Astrocyte (in vitro differentiated cells and primary cell): ENCODE measurements at regions not wholly inside any gene's neighbourhood (a gene's known extent, or its start where the extent isn't known, plus 50 kb on each side); places are given as distances from the start of the nearest gene placed in this dataset.

ENCODE experiments used
- DNase-seq: peaks from one replicate; pipeline ENCODE4 v3.0.0-alpha.2; 2010; ENCODE audit warnings: low read depth
- FAIRE-seq: peaks from 2 replicates; lab custom pipeline; 2011; peaks lifted over from hg19 to GRCh38; lab: Jason Lieb, UNC
- H2AFZ ChIP-seq: 2 replicates; pipeline ENCODE4 v1.6.0; 2012; ENCODE audit warnings: low read depth, low read length, inconsistent platforms
- H3K27ac ChIP-seq: 2 replicates; pipeline ENCODE4 v1.5.1; 2011; ENCODE audit warnings: low read depth, low read length, inconsistent platforms
- H3K27me3 ChIP-seq: 2 replicates; pipeline ENCODE4 v1.6.0; 2011; ENCODE audit warnings: low read length, inconsistent platforms; ENCODE audit not compliant: insufficient read depth
- H3K36me3 ChIP-seq: 2 replicates; pipeline ENCODE4 v1.5.1; 2011; ENCODE audit warnings: low read length, inconsistent platforms; ENCODE audit not compliant: insufficient read depth
- H3K4me1 ChIP-seq: 2 replicates; pipeline ENCODE4 v1.5.1; 2011; ENCODE audit warnings: low read length, inconsistent platforms; ENCODE audit not compliant: insufficient read depth
- H3K4me2 ChIP-seq: 2 replicates; pipeline ENCODE4 v1.6.0; 2012; ENCODE audit warnings: low read length, inconsistent platforms
- H3K4me3 ChIP-seq: 2 replicates; pipeline ENCODE4 v1.5.1; 2011; ENCODE audit warnings: low read depth, mild to moderate bottlenecking, low read length, inconsistent platforms; ENCODE audit not compliant: insufficient read depth
- H3K79me2 ChIP-seq: 2 replicates; pipeline ENCODE4 v1.6.0; 2012; ENCODE audit warnings: mild to moderate bottlenecking, low read length, inconsistent platforms; ENCODE audit not compliant: insufficient read depth
- H3K9ac ChIP-seq: 2 replicates; pipeline ENCODE4 v1.6.0; 2012; ENCODE audit warnings: mild to moderate bottlenecking, low read length, inconsistent platforms
- H3K9me3 ChIP-seq: 2 replicates; pipeline ENCODE4 v1.5.1; 2012; ENCODE audit warnings: low read depth, mild to moderate bottlenecking, low read length, inconsistent platforms; ENCODE audit not compliant: insufficient read depth
- H4K20me1 ChIP-seq: 2 replicates; pipeline ENCODE4 v1.6.0; 2012; ENCODE audit warnings: low read length, inconsistent platforms; ENCODE audit not compliant: insufficient read depth
- H3K27ac Mint-ChIP-seq: one replicate; pipeline ENCODE4 v1.8.0; 2021; ENCODE audit warnings: mild to moderate bottlenecking, mixed read lengths; ENCODE audit not compliant: unreplicated experiment
- H3K27me3 Mint-ChIP-seq: one replicate; pipeline ENCODE4 v1.8.0; 2021; ENCODE audit warnings: low read depth, mixed read lengths; ENCODE audit not compliant: unreplicated experiment
- H3K36me3 Mint-ChIP-seq: one replicate; pipeline ENCODE4 v1.8.0; 2021; ENCODE audit warnings: low read depth, mixed read lengths; ENCODE audit not compliant: unreplicated experiment
- H3K4me1 Mint-ChIP-seq: one replicate; pipeline ENCODE4 v1.8.0; 2021; ENCODE audit warnings: low read depth, mixed read lengths; ENCODE audit not compliant: unreplicated experiment
- H3K4me3 Mint-ChIP-seq: one replicate; pipeline ENCODE4 v1.8.0; 2021; ENCODE audit warnings: mild to moderate bottlenecking, moderate library complexity, mixed read lengths; ENCODE audit not compliant: unreplicated experiment
- H3K9me3 Mint-ChIP-seq: one replicate; pipeline ENCODE4 v1.8.0; 2021; ENCODE audit warnings: mild to moderate bottlenecking, mixed read lengths; ENCODE audit not compliant: unreplicated experiment
- EZH2 ChIP-seq: IDR thresholded peaks from 2 replicates; pipeline ENCODE4 v1.6.1; 2012; ENCODE audit warnings: mild to moderate bottlenecking, low read length, inconsistent platforms; ENCODE audit not compliant: insufficient read depth
- TF ChIP-seq, protein P1 (sequence below): IDR thresholded peaks from 2 replicates; pipeline ENCODE4 v1.5.1; 2011; ENCODE audit warnings: low read depth, mild to moderate bottlenecking, inconsistent platforms, low read length, moderate library complexity; ENCODE audit not compliant: insufficient read depth

DNA sequence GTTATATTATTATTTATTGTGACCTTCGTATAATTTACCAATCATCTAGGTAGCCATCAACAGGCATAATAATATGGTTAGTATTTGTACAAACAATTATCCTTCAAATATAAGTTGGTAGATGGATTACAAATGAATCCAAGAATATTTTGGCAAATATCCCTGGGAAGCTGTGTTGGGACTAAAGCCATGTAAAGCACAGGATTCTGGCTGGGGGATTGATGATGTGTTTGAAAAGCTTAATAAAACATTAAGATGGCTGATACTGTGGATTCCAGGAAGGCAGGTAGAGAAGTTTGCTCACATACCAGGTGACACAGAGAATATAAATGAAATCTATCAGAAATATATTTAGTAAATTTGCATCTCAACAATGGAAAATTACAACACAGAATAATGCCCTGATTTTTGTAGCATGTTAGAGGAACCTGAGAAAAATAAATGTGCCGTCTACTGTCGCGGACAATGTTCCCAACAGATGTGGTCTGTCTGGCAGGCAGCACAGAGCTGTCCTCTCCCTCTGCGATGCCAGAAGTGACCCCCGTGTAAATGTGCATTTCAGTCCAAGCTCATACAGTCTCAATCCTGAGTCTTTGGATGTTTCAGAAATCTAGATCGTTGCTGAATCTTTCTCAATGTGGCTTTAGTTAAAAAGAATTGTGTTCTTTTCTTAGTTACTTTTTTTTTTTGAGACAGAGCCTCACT, 125.0 kb downstream of the TEX36 start:
- Histone ChIP-seq H2AFZ (no peak overlapping the region), H3K4me1 (no peaks in the 10 kb centered on the region), H3K27ac (no peak overlapping the region), H3K36me3 (no peaks in the 10 kb centered on the region), H3K4me3 (no peak overlapping the region), H3K4me2 (no peak overlapping the region), H4K20me1 (no peaks in the 10 kb centered on the region), H3K9ac (no peak overlapping the region), H3K79me2 (no peaks in the 10 kb centered on the region), H3K9me3 (peaks cover 1% of the 10 kb centered on the region), H3K27me3 (no peaks in the 10 kb centered on the region)
- Mint-ChIP-seq H3K27ac (no peak overlapping the region), H3K9me3 (peaks cover 2% of the 10 kb centered on the region), H3K4me1 (no peaks in the 10 kb centered on the region), H3K4me3 (no peak overlapping the region), H3K27me3 (peaks cover 21% of the 10 kb centered on the region), H3K36me3 (no peaks in the 10 kb centered on the region)
- FAIRE-seq (no peak), DNase-seq (no peak)
- TF ChIP-seq EZH2 = no peak
- TF ChIP-seq, protein P1, sequence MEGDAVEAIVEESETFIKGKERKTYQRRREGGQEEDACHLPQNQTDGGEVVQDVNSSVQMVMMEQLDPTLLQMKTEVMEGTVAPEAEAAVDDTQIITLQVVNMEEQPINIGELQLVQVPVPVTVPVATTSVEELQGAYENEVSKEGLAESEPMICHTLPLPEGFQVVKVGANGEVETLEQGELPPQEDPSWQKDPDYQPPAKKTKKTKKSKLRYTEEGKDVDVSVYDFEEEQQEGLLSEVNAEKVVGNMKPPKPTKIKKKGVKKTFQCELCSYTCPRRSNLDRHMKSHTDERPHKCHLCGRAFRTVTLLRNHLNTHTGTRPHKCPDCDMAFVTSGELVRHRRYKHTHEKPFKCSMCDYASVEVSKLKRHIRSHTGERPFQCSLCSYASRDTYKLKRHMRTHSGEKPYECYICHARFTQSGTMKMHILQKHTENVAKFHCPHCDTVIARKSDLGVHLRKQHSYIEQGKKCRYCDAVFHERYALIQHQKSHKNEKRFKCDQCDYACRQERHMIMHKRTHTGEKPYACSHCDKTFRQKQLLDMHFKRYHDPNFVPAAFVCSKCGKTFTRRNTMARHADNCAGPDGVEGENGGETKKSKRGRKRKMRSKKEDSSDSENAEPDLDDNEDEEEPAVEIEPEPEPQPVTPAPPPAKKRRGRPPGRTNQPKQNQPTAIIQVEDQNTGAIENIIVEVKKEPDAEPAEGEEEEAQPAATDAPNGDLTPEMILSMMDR = no peak

DNA sequence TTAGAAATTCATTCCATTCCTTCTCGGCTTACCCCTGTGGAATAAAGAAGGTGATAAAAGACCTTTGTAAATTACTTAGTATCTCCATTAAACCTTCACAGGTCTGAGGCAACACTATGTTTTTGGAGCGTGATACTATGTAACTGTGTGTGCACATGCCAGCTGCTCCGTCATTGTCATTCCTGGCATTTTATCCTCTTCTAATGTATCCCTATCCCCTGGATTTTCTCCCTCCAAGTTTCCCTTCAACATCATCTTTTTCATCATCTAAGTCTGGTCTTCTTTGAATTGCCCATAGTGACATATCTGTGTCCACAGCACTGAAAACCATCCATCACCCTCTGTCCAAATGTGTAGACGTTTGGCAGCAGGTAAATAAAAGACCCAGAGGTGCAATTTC, 125.7 kb downstream of the TEX36 start:
- Histone ChIP-seq H3K4me2 (no peak overlapping the region), H3K4me3 (no peak overlapping the region), H3K9me3 (peaks cover 6% of the 10 kb centered on the region), H3K4me1 (no peaks in the 10 kb centered on the region), H2AFZ (no peak overlapping the region), H3K27ac (no peak overlapping the region), H3K27me3 (no peaks in the 10 kb centered on the region), H3K9ac (no peak overlapping the region), H3K79me2 (no peaks in the 10 kb centered on the region), H4K20me1 (no peaks in the 10 kb centered on the region), H3K36me3 (no peaks in the 10 kb centered on the region)
- Mint-ChIP-seq H3K27me3 (peaks cover 21% of the 10 kb centered on the region), H3K36me3 (no peaks in the 10 kb centered on the region), H3K27ac (no peak overlapping the region), H3K4me3 (no peak overlapping the region), H3K4me1 (no peaks in the 10 kb centered on the region), H3K9me3 (peaks cover 2% of the 10 kb centered on the region)
- FAIRE-seq (no peak), DNase-seq (no peak)
- TF ChIP-seq EZH2 = no peak
- TF ChIP-seq, protein P1 = no peak

DNA sequence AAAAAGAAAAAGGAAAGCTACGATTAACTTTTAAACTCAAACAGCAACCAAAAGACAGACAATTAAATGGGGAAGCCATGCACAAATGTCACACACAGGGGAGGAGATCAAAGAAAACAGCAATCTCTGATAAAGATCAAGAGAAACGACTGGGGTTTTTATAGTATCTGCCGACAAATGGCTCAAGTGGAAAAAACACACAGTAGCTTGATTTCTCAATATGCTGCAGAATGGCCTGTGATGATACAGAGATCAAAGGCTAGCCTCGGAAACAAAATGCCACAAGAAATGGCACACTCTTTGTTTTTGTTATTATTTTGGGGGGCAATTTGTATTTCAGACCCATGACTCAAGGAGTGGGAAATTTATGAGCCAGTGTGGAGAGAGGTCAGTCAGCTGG, 126.1 kb downstream of the TEX36 start:
- Histone ChIP-seq H3K36me3 (no peaks in the 10 kb centered on the region), H3K4me2 (no peak overlapping the region), H4K20me1 (no peaks in the 10 kb centered on the region), H3K4me1 (no peaks in the 10 kb centered on the region), H2AFZ (no peak overlapping the region), H3K9me3 (peaks cover 6% of the 10 kb centered on the region), H3K27me3 (no peaks in the 10 kb centered on the region), H3K4me3 (no peak overlapping the region), H3K27ac (no peak overlapping the region), H3K79me2 (no peaks in the 10 kb centered on the region), H3K9ac (no peak overlapping the region)
- DNase-seq (no peak), FAIRE-seq (no peak)
- no peak overlapping the region for H3K27ac Mint-ChIP-seq
- H3K9me3 Mint-ChIP-seq = peaks cover 2% of the 10 kb centered on the region
- H3K27me3 Mint-ChIP-seq = peaks cover 21% of the 10 kb centered on the region
- H3K4me3 Mint-ChIP-seq = no peak overlapping the region
- TF ChIP-seq, protein P1 = no peak
- TF ChIP-seq EZH2 = no peak
- no peaks in the 10 kb centered on the region for H3K4me1 Mint-ChIP-seq
- H3K36me3 Mint-ChIP-seq = no peaks in the 10 kb centered on the region
